T1000 (cell line): ENCODE measurements at regions not wholly inside any gene's neighbourhood (a gene's known extent, or its start where the extent isn't known, plus 50 kb on each side); places are given as distances from the start of the nearest gene placed in this dataset.
"Not testable (repeated sequence)": the region's sequence is repeated elsewhere in the genome, so short reads cannot be mapped to it uniquely, and the experiment has no call there.

ENCODE experiments used
- DNase-seq: peaks from one replicate; lab custom pipeline; 2025; ENCODE audit warnings: mixed read lengths; lab: John Stamatoyannopoulos, UW

DNA sequence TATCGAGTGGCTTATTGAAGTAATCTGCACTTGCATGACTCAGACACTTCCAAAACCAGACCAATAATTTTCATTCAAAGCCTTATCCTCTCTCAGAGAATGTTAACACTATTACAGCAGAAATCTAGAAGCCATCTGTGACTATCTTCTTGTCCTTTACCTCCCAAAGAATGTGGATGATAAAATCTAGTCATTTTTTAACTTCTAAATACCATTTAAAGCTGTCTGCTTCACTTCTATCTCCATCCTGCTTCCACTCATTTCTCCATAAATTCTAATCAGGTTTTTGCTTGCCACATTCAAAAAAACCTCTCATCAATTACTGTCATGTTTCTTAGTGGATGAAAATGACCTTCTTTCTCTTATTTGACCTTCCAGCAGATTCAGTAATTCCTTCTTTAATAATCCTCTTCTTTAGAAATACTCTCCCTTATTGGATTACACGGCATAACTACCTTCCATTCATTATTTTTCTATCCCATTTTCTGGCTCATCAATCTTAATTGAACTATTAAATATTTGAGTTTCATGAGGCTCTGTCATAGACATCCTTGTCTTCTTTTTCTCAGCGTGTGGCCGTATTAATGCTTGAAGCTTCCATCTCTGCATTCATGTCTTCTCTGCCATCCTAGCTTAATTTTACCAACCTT is 1999.4 kb downstream of the MRPL39 start:
- no peak for DNase-seq

DNA sequence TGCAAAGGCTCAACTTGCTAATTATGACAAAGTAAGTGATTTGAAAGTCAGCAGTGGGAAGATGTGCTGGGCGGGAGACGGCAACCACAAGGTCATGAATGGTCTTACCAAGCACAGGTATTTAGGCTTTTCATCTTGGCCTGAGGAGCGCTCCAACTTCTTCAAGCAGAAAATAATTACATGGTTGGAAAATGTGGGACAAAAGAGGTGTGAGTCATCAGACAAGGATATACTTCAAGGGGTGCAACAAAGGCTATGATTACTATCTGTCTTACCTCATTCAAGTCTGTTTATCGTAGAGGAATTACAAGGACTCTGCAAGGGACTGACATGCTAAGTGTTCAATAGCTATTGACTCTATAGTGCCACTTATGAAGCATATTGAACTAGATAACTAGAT is 2005.7 kb downstream of the MRPL39 start:
- no peak for DNase-seq

DNA sequence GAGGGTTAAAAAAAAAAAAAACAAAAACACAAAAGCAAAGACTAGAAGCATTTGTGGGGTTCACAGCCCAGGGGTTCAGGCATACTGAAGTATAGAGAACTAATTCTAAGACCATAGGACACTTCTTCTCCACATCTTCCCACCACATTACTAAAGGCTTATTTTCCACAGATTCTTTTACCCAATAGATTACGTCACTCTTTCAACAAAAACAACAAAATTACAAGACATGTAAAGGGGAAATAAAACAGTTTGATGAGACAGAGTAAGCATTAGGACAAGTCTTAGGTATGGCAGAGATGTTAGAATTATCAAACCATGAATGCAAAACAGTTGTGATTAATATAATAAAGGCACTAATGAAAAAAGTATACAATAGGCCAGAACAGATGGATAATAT is 2013.7 kb downstream of the MRPL39 start:
- no peak for DNase-seq

DNA sequence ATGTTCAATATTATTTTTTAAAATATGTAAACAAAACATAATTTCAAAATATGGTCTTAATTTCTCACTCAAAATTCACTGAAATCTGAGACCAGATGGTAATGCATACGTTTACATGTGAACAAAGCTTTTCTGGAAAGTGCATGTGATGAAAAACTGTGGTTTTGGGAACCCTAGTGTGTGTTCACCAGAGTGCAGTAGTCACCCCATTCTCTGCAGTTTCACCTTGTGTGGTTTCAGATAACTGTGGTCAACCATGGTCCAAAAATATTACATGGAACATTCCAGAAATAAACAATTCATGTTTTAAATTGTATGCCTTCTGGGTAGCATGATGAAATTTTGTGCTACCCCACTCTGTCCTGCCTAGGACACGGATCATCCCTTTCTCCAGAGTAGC is 2021.9 kb downstream of the MRPL39 start:
- DNase-seq, result no peak

DNA sequence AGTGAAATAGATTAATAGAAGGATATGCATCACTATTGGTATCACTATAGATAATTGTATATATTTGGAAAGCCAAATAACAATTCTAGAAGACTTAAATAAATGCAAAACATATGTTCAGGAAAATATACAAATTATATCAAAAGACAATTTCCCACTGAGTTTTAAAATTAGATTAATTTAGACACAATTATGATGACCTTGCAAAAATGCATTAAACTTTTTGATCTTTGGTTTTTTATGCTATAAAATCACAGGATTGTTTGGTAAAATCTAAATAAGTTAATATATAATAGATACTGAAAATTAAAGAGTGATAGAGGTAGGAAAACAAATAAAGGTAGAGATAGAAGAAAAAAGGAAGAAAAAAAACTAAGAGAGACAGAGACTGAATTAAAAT is 2027.7 kb downstream of the MRPL39 start:
- no peak for DNase-seq

DNA sequence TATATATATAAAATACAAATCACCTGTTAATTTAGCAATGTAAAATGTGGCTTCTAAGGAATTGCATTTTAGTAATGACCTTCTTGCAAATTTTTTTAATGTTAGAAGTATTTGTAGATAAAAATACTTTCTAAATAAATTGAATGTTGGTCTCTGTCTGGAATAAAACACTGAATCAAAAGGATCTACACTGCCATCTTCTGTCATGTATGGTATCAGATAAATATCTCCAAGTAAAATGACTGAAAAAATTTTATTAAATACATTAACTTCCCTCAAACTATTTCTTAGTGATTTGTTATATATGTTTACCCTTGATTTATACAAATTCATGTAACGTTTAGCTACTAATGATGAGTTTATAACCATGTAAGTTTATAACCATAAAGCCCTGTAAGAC is 2029.3 kb downstream of the MRPL39 start:
- DNase-seq, result no peak

DNA sequence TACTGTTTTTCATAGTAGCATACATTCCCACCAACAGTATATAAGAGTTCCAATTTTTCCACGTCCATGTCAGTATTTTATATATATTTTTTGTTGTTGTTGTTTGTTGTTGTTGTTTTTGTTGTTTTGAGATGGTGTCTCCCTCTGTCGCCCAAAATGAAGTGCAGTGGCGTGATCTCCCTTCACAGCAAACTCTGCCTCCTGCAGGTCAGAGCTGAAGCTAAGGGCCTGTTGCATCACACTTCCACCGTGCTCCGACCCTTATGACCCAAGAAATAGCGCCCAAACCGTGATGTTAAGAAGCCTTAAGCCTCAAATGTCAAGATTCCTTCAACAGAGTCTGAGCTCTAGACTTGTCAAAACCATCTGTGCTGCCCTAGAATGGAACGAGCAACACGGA is 2032.3 kb downstream of the MRPL39 start:
- DNase-seq, result no peak

DNA sequence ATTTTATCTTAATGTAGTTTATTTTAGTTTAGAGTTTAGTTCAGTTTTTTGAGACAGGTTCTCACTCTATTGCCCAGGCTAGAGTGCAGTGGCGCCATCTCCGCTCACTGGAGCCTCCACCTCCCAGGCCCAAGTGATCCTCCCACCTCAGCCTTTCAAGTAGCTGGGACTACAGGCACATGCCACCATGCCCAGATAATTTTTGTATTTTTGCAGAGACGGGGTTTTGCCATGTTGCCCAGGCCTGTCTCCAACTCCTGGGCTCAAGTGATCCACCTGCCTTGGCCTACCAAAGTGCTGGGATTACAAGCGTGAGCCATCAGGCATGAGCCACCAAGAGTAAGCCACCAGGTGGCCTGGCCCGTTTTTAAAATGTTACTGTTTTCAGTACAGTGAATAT is 2058.4 kb downstream of the MRPL39 start:
- not testable (repeated sequence) for DNase-seq

DNA sequence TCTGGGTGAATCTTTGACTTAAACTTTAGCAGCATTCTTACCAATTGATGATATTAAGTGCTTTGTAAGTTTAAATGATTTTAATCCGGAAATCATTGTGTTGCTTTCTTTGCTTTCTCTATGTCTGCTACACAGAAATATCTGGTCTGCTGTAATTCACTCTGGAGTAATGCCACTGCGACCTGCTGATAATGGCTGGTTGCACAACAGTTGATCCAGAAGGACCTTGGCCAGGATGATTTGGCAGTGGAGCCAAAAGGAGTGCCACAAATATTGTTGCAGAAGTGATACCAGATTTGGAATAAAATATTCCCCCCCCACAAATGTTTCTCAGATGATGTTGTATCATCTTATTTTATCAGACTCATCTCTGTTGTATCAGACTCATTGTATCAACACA is 2063.9 kb downstream of the MRPL39 start:
- DNase-seq, result no peak

DNA sequence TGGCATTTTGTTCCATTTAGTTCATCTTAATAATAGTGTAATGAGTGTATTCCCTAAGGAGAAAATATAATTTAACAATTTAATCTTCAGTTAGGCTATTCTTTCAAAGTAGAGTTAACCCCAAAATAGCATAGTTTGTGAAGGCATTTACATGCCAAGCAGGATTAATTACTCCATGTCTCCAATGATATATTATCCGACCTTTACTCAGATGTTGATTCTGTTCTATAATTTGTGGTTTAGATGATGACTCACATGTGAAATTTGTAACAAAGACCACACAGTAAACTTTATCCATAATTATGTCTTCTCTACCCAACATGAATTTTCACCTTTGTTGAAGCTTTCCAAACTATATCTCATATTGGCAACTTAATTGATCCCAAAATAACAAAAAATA is 2065.2 kb downstream of the MRPL39 start:
- no peak for DNase-seq

DNA sequence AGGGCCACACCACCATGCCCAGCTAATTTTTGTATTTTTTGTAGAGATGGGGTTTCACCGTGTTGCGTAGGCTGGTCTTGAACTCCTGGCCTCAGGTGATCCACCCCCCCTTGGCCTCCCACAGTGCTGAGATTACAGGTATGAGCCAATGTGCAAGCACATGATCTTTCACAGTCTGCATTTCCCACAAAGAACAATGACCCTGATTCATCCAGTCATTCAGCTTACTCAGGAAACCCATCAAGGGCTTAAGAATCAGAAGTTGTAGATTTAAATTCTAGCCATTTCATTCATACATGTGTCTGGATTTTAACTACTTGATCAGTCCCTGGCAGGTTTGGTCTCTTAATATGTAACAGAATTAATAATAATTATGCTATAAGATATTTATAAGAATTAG is 2065.7 kb downstream of the MRPL39 start:
- no peak for DNase-seq

DNA sequence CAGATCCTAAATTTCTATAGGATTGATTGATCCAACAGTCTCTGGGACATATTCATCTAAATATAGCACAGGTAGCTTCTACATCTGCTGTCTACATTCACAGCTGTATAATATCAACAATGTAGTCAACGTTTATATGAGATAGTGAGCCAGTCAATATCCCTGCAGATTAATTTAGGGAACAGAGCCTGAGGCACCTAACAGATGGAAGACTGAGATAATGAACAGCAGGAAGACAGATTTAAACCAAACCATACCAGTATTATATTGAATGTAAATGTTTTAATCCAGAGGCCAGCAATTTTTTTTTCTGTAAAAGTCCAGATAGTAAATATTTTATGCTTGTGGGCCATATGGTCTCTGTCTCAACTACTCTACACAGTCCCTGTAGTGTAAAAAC is 2072.4 kb downstream of the MRPL39 start:
- no peak for DNase-seq

DNA sequence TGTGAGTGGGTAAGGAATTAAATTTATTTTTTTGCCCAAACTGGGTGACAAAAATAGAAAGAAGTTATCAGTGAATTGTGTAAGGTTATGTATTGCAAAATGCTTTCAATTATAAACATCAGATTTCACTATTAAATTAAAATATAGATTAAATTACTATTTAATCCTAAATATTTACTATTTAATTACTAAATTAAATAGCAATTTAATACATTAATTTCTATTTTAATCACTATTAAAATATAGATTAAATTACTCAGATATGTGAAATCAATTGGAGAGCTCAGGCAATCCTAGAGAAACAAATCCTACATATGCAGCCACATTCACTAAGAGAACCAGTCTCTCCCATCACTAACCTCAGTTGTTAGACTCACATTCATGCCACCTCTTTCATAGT is 2075.8 kb downstream of the MRPL39 start:
- DNase-seq, result no peak

DNA sequence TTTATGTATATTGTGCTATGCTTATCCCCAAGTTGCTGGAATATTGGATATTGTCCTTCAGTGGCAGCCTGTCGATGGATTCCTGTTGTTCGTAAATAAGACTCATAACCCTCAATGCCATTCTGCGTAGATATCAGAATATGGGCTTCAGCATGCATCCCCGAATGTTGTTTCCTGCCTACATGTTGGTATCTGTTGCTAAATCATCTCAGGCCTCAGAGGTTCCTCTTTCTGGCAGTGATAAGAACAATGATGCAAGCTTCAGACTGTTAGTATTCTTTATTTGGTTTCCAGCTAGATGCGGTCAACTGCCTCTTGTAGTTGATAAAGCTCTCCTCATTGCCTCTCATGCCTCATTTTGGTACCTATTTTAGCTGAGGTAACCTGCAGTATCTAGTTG is 2082.6 kb downstream of the MRPL39 start:
- no peak for DNase-seq

DNA sequence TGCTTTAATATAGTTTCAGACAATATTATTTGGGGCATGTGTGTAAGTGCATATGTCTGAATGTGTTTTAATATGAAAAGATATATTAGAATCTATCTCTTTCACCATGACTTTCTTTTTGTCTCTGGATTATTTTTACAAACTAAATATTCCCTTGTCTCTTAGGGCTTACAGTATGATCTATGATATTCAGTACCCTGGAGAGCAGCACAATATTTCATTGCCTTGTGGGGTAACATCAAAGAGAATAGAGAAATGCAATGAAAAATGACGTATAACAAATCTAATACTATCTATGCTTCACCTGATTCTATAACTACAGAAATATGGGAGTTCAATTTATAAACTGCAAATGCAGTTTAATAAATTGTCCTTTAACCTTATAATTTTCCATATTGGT is 2084.5 kb downstream of the MRPL39 start:
- no peak for DNase-seq

DNA sequence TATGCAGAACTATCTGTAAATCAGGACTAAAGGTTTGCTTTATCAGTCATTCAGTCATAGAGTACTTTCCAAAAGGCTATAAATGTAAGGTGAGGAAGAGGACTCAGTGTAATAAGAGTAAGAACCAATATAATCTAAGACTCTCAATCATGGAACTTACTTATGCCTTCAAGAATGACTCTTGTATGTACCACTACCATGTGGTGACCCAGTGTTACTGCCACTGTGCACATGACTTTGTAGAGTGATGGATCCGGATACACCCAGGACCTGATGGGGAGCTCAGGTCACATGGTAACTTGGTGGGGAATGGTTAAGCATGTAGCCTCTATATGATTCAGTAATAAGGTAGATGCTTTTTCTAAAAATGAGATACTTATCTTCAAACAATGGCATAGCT is 2099.8 kb downstream of the MRPL39 start:
- DNase-seq, result no peak

DNA sequence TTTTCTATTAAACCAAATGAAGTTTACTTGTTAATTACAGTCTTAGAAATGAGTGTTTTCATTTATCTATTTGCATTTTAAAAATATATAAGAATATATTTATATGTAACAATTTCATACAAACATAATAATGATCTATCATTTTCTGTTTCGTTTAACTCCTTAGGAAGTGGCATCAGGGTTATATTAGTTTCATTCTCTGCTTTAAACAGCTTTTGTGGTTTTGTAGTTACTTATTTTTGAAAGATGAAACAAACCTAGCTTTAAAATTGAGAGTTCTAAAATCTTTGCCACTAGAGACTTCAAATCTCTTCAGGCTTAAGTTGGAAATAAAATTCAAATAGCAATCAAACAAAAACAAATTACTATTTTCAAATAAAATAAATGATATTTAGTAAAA is 2110.6 kb downstream of the MRPL39 start:
- no peak for DNase-seq

DNA sequence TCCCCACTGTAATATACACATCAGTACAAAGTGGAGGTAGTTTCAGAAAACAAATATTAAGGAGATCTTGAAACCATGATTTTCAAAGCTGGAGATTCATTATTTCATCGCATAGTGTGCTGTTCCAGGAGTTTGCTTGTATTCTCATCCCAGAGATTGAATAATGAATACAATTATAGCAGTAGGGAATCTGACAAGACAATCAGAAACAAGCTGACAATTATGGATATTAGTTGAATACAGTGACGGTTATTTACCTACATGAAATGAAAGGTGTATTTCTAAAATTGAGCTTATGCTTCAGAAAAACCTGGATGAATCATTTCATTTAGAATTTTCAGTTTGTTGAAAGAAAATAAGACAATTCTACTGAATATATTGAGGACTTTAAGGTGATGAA is 2119.0 kb downstream of the MRPL39 start:
- no peak for DNase-seq

DNA sequence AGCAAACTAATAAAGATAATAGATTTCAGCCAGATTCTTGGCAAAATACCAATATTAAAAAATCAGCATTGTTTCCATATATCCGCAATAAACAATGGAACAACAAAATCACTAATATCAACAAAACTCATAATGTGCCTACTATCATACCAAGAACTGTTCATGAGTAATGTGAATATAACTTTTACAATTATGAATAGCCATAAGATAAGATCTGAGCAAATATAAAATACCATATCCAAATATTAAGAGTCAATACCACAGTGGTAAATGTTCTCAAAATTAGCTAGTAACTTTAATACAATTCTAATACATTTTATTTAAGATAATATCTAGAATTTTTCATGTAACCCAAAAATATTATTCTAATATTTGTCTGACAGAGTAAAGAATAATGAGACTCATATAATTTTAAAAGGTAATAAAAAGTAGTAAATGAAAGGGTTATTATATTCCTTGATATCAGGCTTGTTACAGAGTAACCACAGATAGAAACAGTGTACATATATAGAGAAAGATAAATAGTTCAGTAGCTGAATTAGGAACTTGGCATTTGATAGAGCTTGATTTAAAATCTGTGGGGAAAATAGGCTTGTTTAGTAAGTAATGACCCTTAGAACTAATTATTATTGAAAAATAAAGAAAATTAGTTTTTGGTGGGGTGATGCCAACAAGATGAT is 2126.6 kb downstream of the MRPL39 start:
- no peak for DNase-seq

DNA sequence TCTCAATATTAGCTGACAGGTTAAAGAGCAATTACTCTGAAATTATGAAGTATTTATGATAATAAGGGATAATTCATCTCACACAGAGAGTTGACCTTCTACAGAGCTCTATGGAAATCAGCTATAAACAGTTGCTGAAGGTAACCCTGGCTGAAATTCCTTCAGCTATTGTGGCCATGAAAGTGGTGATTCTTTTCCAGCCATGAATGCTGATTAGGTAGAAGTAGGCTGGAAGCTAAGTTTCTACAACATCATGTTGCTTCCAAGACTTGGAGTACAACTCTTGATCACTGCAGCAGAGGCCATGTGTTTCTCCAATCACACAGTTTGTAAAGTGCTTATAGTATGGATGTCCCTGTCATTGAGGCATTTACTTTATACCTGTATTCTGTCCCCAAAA is 2128.9 kb downstream of the MRPL39 start:
- DNase-seq, result no peak

DNA sequence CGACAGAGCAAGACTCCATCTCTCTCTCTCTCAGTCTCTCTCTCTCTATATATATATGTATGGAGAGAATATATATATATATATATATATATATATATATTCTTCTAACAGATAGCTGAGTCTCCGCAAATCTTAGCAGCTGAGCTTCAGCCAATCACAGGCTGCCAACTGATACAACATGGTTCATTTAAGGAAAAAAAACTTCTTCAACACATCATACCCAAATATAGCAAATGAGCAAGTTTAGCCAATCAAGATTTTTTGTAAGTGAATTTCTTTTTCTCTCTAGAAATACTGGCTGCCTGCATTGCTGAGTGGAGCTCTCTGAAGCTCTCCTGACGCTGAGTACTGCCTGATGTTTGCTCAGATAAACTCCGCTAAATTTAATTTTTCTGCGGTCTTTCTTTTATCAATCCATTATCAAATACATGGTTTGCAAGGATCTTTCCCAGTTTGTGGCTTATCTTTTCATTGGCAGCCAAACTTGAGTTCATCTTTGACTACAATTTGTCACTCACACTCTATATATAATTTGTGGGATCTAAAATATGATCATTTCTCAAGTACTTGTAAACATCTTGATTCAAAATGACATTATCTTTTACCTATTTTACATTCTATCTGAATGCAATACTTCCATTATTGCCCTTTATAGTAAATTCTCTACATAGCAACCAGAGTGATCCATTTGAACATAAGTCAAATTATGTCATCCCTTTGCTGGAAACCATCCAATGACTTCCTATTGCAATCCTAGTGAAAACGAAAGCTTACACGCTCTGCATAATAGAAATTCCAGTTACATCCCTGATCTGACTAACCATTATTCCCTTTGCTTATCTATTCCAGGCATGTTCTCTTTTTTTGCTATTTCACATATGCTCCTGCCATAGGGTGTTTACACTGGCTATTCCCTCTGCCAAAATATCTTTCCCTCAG is 2131.7 kb downstream of the MRPL39 start:
- DNase-seq, result no peak

DNA sequence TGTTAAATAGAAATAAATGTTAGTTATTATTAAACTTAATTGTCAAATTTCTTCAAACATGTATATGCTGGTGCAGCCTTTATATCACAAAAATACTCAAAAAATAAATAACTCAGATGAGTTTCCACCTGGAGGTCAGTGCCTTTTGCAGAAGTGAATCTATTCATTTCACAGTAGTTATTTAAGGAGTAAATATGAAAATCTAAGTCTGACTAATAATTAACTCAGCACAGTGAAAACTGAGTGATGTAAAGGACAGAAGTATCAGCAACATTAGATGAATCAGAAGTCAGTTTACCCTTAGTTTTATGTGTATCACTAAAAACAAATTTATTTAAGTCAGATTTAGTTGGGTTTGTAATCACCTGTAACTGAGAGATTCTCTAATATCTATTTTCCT is 2135.4 kb downstream of the MRPL39 start:
- DNase-seq, result no peak

DNA sequence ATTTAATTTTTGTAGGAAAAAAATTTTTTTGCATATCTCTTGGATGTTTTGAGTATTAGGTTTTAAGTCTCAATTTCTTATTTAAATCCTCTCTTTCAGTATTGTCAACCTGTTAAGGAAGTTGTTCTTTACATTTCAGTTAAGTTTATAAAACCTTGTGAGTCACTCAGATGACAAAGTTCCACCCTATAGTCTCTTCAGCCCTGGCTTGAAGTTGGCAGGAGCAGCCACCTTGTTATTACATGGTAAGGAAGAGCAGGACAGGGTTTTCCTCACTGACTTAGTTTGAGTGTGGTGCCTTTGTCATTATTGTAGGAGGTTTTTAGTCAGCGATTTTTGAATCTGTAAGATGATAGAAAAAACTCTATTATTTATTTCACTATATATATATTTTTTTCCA is 2143.9 kb downstream of the MRPL39 start:
- DNase-seq, result no peak
